ENCODE measurements at regions not wholly inside any gene's neighbourhood (a gene's known extent, or its start where the extent isn't known, plus 50 kb on each side); places are given as distances from the start of the nearest gene placed in this dataset.

- TF ChIP-seq CTCF (IDR thresholded peaks at IDR 0.05) = no peak
- TF ChIP-seq EP300 (IDR thresholded peaks at IDR 0.05) = no peak
- no peak for TF ChIP-seq POLR2A (IDR thresholded peaks at IDR 0.05)
Observed at GRCh38 chr22:49541693-49542230, 285.9 kb downstream of the BRD1 start.

Measured in tibial nerve (tissue), 4 donors.